Ascending aorta (tissue), 2 donors: ENCODE measurements at regions not wholly inside any gene's neighbourhood (a gene's known extent, or its start where the extent isn't known, plus 50 kb on each side); places are given as distances from the start of the nearest gene placed in this dataset.

Source experiments
- DNase-seq, 2 donors: peaks; one replicate each; pipeline ENCODE4 v3.0.0-alpha.2; 2019; ENCODE audit warnings: low spot score in 2 of 2
- H3K27ac ChIP-seq, 2 donors: fragments of 200-600 bp; sonication (generic); one replicate each; pipeline ENCODE4 v1.5.1; 2016 to 2017; ENCODE audit warnings: mild to moderate bottlenecking in 1 of 2
- H3K27me3 ChIP-seq: fragments of 200-600 bp; sonication (generic); one replicate; pipeline ENCODE4 v1.5.1; 2017
- H3K36me3 ChIP-seq, 2 donors: fragments of 200-600 bp; sonication (generic); one replicate each; pipeline ENCODE4 v1.5.1; 2016
- H3K4me1 ChIP-seq, 2 donors: fragments of 200-600 bp; sonication (generic); one replicate each; pipeline ENCODE4 v1.5.1; 2016 to 2017; ENCODE audit warnings: mild to moderate bottlenecking in 1 of 2
- H3K4me3 ChIP-seq, 2 donors: fragments of 200-600 bp; sonication (generic); one replicate each; pipeline ENCODE4 v1.5.1; 2016 to 2017; ENCODE audit warnings: mild to moderate bottlenecking in 1 of 2
- H3K9me3 ChIP-seq, 2 donors: fragments of 200-600 bp; sonication (generic); one replicate each; pipeline ENCODE4 v1.5.1; 2016
- intact Hi-C: fragments of 100-400 bp; cut with DNase I; formaldehyde crosslinking; loops from one replicate; pipeline ENCODE4 v1.15.1; 2023
- TF ChIP-seq, protein P1 (sequence below), 3 experiments: fragments of 200-600 bp in 2 of 3; fragments of 450-650 bp in 1 of 3; sonication (generic) in 2 of 3; IDR thresholded peaks; one replicate each; pipeline ENCODE4 v1.5.1; 2016 to 2019; ENCODE audit warnings: antibody characterized with exemption in 3 of 3, mild to moderate bottlenecking in 1 of 3, moderate library complexity in 1 of 3

DNA sequence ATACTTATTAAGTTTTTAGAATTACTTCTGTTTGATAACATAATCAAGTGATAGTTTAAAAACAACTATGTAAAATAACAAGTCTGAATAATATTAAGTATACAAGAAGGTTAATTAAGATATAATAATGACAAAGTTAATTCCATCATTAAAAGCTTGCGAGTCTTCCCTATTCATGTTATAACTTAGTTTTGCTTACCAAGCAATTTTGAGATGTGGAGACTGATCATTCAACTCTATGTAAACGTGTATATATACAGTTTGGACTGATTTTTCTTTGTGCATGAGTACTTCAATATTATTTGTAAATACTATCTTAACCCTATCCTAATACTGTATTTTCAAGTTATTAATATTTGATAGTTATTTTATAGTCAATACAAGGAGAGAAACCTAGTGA lies 870.9 kb downstream of the GBE1 start:
- Histone ChIP-seq H3K4me1 (no peaks in the 10 kb centered on the region), H3K27me3 (no peaks in the 10 kb centered on the region), H3K4me3 (no peak overlapping the region), H3K27ac (no peak overlapping the region), H3K36me3 (no peaks in the 10 kb centered on the region), H3K9me3 (no peaks in the 10 kb centered on the region)
- intact Hi-C loops, result no loop called here
- no peak for DNase-seq
- TF ChIP-seq, protein P1, sequence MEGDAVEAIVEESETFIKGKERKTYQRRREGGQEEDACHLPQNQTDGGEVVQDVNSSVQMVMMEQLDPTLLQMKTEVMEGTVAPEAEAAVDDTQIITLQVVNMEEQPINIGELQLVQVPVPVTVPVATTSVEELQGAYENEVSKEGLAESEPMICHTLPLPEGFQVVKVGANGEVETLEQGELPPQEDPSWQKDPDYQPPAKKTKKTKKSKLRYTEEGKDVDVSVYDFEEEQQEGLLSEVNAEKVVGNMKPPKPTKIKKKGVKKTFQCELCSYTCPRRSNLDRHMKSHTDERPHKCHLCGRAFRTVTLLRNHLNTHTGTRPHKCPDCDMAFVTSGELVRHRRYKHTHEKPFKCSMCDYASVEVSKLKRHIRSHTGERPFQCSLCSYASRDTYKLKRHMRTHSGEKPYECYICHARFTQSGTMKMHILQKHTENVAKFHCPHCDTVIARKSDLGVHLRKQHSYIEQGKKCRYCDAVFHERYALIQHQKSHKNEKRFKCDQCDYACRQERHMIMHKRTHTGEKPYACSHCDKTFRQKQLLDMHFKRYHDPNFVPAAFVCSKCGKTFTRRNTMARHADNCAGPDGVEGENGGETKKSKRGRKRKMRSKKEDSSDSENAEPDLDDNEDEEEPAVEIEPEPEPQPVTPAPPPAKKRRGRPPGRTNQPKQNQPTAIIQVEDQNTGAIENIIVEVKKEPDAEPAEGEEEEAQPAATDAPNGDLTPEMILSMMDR (IDR thresholded peaks at IDR 0.05), result no peak

- Histone ChIP-seq H3K4me3 (no peak overlapping the region), H3K36me3 (no peaks in the 10 kb centered on the region), H3K4me1 (no peaks in the 10 kb centered on the region), H3K9me3 (no peaks in the 10 kb centered on the region), H3K27me3 (no peaks in the 10 kb centered on the region), H3K27ac (no peak overlapping the region)
- DNase-seq, result no peak
- TF ChIP-seq, protein P1 (IDR thresholded peaks at IDR 0.05), result no peak
- intact Hi-C loops, result no loop called here
Measured at GRCh38 chr3:80889535-80889934, 871.9 kb downstream of the GBE1 start.

GRCh38 chr3:80870476-80871041 lies 890.9 kb downstream of the GBE1 start:
- H3K4me3 ChIP-seq, result no peak overlapping the region
- H3K9me3 ChIP-seq, result no peaks in the 10 kb centered on the region
- intact Hi-C loops, result no loop called here
- no peaks in the 10 kb centered on the region for H3K36me3 ChIP-seq
- H3K4me1 ChIP-seq, result no peaks in the 10 kb centered on the region
- no peak for DNase-seq
- TF ChIP-seq, protein P1 (IDR thresholded peaks at IDR 0.05), result no peak
- H3K27ac ChIP-seq, result no peak overlapping the region
- H3K27me3 ChIP-seq, result no peaks in the 10 kb centered on the region

DNA sequence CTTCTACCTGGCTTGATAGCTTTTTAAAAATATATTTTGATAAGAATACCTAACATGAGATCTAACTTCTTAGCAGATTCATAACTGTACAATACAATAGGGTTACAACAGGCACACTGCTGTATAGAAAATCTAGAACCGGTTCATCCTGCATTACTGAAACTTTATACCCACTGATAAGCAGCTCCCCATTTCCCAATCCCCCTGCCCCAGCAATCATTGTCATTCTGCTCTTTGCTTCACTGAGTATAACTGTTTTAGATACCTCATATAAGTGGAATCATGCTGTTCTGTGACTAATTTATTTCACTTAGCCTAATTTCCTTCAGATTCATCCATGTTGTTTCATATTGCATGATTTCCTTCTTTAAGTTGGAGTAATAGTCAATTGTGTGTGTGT lies 906.0 kb downstream of the GBE1 start:
- Histone ChIP-seq H3K9me3 (no peaks in the 10 kb centered on the region), H3K27ac (no peak overlapping the region), H3K36me3 (no peaks in the 10 kb centered on the region), H3K4me1 (no peaks in the 10 kb centered on the region), H3K27me3 (no peaks in the 10 kb centered on the region), H3K4me3 (no peak overlapping the region)
- TF ChIP-seq, protein P1 (IDR thresholded peaks at IDR 0.05), result no peak
- intact Hi-C loops, result no loop called here
- DNase-seq, result no peak

GRCh38 chr3:80836395-80836794 lies 925.0 kb downstream of the GBE1 start:
- Histone ChIP-seq H3K36me3 (no peaks in the 10 kb centered on the region), H3K27ac (no peak overlapping the region), H3K27me3 (no peaks in the 10 kb centered on the region), H3K4me3 (no peak overlapping the region), H3K4me1 (no peaks in the 10 kb centered on the region), H3K9me3 (no peaks in the 10 kb centered on the region)
- intact Hi-C loops, result no loop called here
- TF ChIP-seq, protein P1 (IDR thresholded peaks at IDR 0.05), result no peak
- DNase-seq, result no peak

- Histone ChIP-seq H3K9me3 (no peaks in the 10 kb centered on the region), H3K4me3 (no peak overlapping the region), H3K36me3 (no peaks in the 10 kb centered on the region), H3K4me1 (no peaks in the 10 kb centered on the region), H3K27ac (no peak overlapping the region), H3K27me3 (no peaks in the 10 kb centered on the region)
- TF ChIP-seq, protein P1 (IDR thresholded peaks at IDR 0.05), result no peak
- no peak for DNase-seq
- intact Hi-C loops, result no loop called here
Measured at GRCh38 chr3:80807577-80807976, 953.9 kb downstream of the GBE1 start.
